DOHH2 (cell line): ENCODE measurements at regions not wholly inside any gene's neighbourhood (a gene's known extent, or its start where the extent isn't known, plus 50 kb on each side); places are given as distances from the start of the nearest gene placed in this dataset.

Experiments used
- H3F3A ChIP-seq: fragments of 200-600 bp; sonication (generic), shearing (Covaris generic); 2 replicates; pipeline ENCODE4 v1.6.0; 2016; ENCODE audit warnings: antibody characterized with exemption, mild to moderate bottlenecking; ENCODE audit not compliant: control insufficient read depth, insufficient read depth
- H3K27ac ChIP-seq: fragments of 200-600 bp; sonication (generic); 2 replicates; pipeline ENCODE4 v1.5.1; 2014; ENCODE audit warnings: low read depth, mild to moderate bottlenecking, low read length, moderate library complexity
- H3K27me3 ChIP-seq: fragments of 200-600 bp; sonication (generic); 2 replicates; pipeline ENCODE4 v1.6.1; 2014; ENCODE audit warnings: mild to moderate bottlenecking, low read length, mixed read lengths; ENCODE audit not compliant: control insufficient read depth
- H3K36me3 ChIP-seq: fragments of 200-600 bp; sonication (generic); 2 replicates; pipeline ENCODE4 v1.6.1; 2014; ENCODE audit warnings: mild to moderate bottlenecking, low read length, moderate library complexity, mixed read lengths; ENCODE audit not compliant: control insufficient read depth
- H3K4me1 ChIP-seq: fragments of 200-600 bp; sonication (generic); 2 replicates; pipeline ENCODE4 v1.6.1; 2014; ENCODE audit warnings: mild to moderate bottlenecking, low read length, mixed read lengths; ENCODE audit not compliant: control insufficient read depth
- H3K4me2 ChIP-seq: fragments of 200-600 bp; sonication (generic); 2 replicates; pipeline ENCODE4 v1.6.0; 2014; ENCODE audit warnings: mild to moderate bottlenecking, low read length, moderate library complexity
- H3K4me3 ChIP-seq: fragments of 200-600 bp; sonication (generic); 2 replicates; pipeline ENCODE4 v1.5.1; 2014; ENCODE audit warnings: mild to moderate bottlenecking, low read length, mixed read lengths
- H3K79me2 ChIP-seq: fragments of 200-600 bp; sonication (generic); 2 replicates; pipeline ENCODE4 v1.6.1; 2014; ENCODE audit warnings: mild to moderate bottlenecking, low read length, mixed read lengths; ENCODE audit not compliant: control insufficient read depth
- H3K9me2 ChIP-seq: fragments of 200-600 bp; sonication (generic); replicated peaks from 2 replicates; pipeline ENCODE4 v1.6.1; 2014; ENCODE audit warnings: mild to moderate bottlenecking, low read length, mixed read lengths; ENCODE audit not compliant: control insufficient read depth
- H3K9me3 ChIP-seq: fragments of 200-600 bp; sonication (generic); 2 replicates; pipeline ENCODE4 v1.6.1; 2014; ENCODE audit warnings: antibody characterized with exemption, low read length, mixed read lengths; ENCODE audit not compliant: control insufficient read depth, insufficient read depth
- H4K20me1 ChIP-seq: fragments of 200-600 bp; sonication (generic); 2 replicates; pipeline ENCODE4 v1.6.0; 2014; ENCODE audit warnings: low read depth, mild to moderate bottlenecking, antibody characterized with exemption, low read length, moderate library complexity; ENCODE audit not compliant: control insufficient read depth, insufficient read depth
- EZH2phosphoT487 ChIP-seq: fragments of 200-600 bp; sonication (generic); IDR thresholded peaks from 2 replicates; pipeline ENCODE4 v1.6.1; 2017; ENCODE audit warnings: borderline replicate concordance, mild to moderate bottlenecking, antibody characterized with exemption, low read length, moderate library complexity, mixed read lengths
- TF ChIP-seq, protein P1 (sequence below): fragments of 200-600 bp; sonication (generic); IDR thresholded peaks from one replicate; pipeline ENCODE4 v1.5.1; 2014; ENCODE audit warnings: antibody characterized with exemption, mild to moderate bottlenecking, low read depth, low read length; ENCODE audit not compliant: poor library complexity, severe bottlenecking

DNA sequence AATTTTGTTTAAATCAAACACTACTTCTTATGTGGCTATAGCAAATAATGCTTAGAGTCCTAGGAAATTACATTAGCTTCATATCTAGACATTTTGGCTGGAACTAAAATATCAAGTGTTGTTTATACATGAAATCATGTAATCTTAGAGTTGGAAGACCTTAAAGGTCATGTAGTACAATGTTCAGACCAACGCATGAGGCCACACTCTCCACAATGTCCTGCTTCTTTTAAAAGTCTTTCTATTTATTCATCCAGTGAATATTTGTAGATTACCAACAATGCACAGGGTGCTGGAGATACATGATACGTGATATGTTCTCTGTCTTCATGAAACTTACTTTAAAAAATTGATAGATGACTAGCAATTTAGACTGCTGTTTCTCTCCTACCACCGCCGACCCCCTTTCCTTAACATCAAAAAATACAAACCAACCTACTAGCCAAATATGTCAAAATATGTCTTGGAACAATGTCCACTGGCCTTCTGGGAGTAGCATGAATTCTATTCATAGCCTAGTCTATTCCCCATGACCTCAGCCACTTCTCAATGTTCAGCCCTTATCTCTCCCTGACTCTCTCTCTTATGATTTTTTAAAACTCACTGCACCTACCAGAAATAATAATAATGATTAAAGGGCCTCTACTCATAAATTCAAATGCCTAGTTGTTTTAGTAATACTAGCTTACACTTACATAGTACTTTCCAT, 59.5 kb upstream of the CAV2 start:
- no peaks in the 10 kb centered on the region for H3K27me3 ChIP-seq
- no peak overlapping the region for H3K27ac ChIP-seq
- no peaks in the 10 kb centered on the region for H3K79me2 ChIP-seq
- H3F3A ChIP-seq, result no peaks in the 10 kb centered on the region
- H3K9me2 ChIP-seq, result no peaks in the 10 kb centered on the region
- no peaks in the 10 kb centered on the region for H4K20me1 ChIP-seq
- no peaks in the 10 kb centered on the region for H3K4me1 ChIP-seq
- TF ChIP-seq EZH2phosphoT487, result no peak
- TF ChIP-seq, protein P1, sequence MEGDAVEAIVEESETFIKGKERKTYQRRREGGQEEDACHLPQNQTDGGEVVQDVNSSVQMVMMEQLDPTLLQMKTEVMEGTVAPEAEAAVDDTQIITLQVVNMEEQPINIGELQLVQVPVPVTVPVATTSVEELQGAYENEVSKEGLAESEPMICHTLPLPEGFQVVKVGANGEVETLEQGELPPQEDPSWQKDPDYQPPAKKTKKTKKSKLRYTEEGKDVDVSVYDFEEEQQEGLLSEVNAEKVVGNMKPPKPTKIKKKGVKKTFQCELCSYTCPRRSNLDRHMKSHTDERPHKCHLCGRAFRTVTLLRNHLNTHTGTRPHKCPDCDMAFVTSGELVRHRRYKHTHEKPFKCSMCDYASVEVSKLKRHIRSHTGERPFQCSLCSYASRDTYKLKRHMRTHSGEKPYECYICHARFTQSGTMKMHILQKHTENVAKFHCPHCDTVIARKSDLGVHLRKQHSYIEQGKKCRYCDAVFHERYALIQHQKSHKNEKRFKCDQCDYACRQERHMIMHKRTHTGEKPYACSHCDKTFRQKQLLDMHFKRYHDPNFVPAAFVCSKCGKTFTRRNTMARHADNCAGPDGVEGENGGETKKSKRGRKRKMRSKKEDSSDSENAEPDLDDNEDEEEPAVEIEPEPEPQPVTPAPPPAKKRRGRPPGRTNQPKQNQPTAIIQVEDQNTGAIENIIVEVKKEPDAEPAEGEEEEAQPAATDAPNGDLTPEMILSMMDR, result no peak
- H3K9me3 ChIP-seq, result no peaks in the 10 kb centered on the region
- no peak overlapping the region for H3K4me2 ChIP-seq
- H3K4me3 ChIP-seq, result no peak overlapping the region
- no peaks in the 10 kb centered on the region for H3K36me3 ChIP-seq

DNA sequence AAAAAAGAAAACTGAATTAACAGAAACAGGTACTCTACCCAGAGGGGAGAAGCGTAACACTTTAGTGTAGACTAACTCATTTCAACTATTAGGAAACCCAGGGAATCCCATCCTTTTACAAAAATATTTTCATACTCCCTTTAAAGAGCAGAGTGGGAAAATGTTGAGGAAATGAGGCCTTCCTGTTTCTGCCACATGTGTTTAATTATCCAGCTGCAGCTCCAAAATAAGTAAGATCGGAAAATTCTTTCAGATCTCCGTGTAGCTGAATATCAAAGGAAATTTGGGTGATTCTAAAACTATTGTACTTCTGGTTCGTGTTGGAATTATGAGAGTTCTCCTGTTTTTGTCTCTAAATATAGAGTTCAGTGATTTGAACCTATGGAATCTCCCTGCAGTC, 58.0 kb upstream of the CAV2 start:
- Histone ChIP-seq H3F3A (no peaks in the 10 kb centered on the region), H3K9me2 (no peaks in the 10 kb centered on the region), H3K4me1 (no peaks in the 10 kb centered on the region), H3K27me3 (no peaks in the 10 kb centered on the region), H3K4me3 (no peak overlapping the region), H3K4me2 (no peak overlapping the region), H3K36me3 (no peaks in the 10 kb centered on the region), H3K9me3 (no peaks in the 10 kb centered on the region), H3K79me2 (no peaks in the 10 kb centered on the region), H4K20me1 (no peaks in the 10 kb centered on the region), H3K27ac (no peak overlapping the region)
- no peak for TF ChIP-seq EZH2phosphoT487
- TF ChIP-seq, protein P1, result no peak

DNA sequence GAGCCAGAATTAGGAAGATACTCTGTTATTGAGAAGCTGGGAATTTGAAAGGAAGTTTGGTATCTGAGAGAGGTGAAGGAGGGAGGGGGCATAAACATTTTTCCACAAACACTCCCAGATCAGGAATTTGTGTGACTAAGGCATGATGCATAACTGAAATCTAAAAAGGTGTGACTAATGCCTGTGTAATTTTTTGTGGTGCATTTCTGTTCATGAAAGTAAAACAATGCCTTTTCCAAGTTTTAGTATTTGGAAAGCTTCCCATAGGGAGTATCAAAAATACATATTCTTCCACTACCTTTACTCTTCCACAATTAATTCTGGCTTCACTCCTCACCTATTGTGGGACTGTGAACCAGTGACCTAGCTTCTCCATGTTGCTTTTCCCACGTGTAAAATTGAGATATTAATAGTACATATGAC, 56.4 kb upstream of the CAV2 start:
- H3K4me2 ChIP-seq, result no peak overlapping the region

DNA sequence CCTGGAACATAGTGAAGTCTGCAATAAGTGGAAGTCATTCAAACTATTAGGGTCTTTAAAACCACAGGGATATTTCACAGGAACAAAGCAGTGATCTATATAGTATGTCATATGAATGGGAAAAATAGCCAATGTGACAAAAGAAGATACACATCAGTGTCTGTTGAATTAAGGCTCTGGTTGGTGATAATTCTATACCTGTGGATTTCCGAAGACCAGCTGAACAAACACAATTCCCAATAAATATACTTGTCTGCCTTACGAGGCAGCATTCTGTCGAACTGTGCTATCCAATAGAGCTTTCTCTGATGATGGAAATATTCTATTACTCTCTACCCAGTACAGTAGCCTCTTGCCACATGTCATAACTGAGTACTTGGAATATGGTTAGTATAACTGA, 55.9 kb upstream of the CAV2 start:
- Histone ChIP-seq H3K4me1 (no peaks in the 10 kb centered on the region), H3K36me3 (no peaks in the 10 kb centered on the region), H3K27ac (no peak overlapping the region), H3K9me3 (no peaks in the 10 kb centered on the region), H3F3A (no peaks in the 10 kb centered on the region), H4K20me1 (no peaks in the 10 kb centered on the region), H3K4me3 (no peak overlapping the region), H3K27me3 (no peaks in the 10 kb centered on the region), H3K4me2 (no peak overlapping the region), H3K9me2 (no peaks in the 10 kb centered on the region), H3K79me2 (no peaks in the 10 kb centered on the region)
- TF ChIP-seq, protein P1, result no peak
- TF ChIP-seq EZH2phosphoT487, result no peak

More for the DNA sequence above, 56.4 kb upstream of the CAV2 start:
- no peaks in the 10 kb centered on the region for H3K9me3 ChIP-seq
- no peak overlapping the region for H3K27ac ChIP-seq
- no peaks in the 10 kb centered on the region for H3K27me3 ChIP-seq
- no peaks in the 10 kb centered on the region for H3F3A ChIP-seq
- TF ChIP-seq EZH2phosphoT487, result no peak
- H3K9me2 ChIP-seq, result no peaks in the 10 kb centered on the region
- H3K4me1 ChIP-seq, result no peaks in the 10 kb centered on the region
- no peaks in the 10 kb centered on the region for H4K20me1 ChIP-seq
- H3K36me3 ChIP-seq, result no peaks in the 10 kb centered on the region
- H3K4me3 ChIP-seq, result no peak overlapping the region
- H3K79me2 ChIP-seq, result no peaks in the 10 kb centered on the region
